AML-193 (cell line): ENCODE measurements at regions not wholly inside any gene's neighbourhood (a gene's known extent, or its start where the extent isn't known, plus 50 kb on each side); places are given as distances from the start of the nearest gene placed in this dataset.

Experiments
- DNase-seq, 2 experiments: peaks; one replicate each; lab custom pipeline; 2025; lab: John Stamatoyannopoulos, UW

- no peak for DNase-seq
Observed at GRCh38 chr12:19018302-19018970, 111.1 kb upstream of the PLEKHA5 start.

- DNase-seq, result no peak
Observed at GRCh38 chr12:19021240-19021639, 108.3 kb upstream of the PLEKHA5 start.

GRCh38 chr12:19021646-19022045 is 107.9 kb upstream of the PLEKHA5 start:
- DNase-seq, result no peak

GRCh38 chr12:19025582-19025981 is 104.0 kb upstream of the PLEKHA5 start:
- no peak for DNase-seq

GRCh38 chr12:19026034-19026433 is 103.5 kb upstream of the PLEKHA5 start:
- DNase-seq, result no peak

GRCh38 chr12:19026614-19027488 is 102.7 kb upstream of the PLEKHA5 start:
- DNase-seq, result no peak

- no peak for DNase-seq
Observed at GRCh38 chr12:19030180-19030579, 99.4 kb upstream of the PLEKHA5 start.

GRCh38 chr12:19030603-19031002 is 98.9 kb upstream of the PLEKHA5 start:
- no peak for DNase-seq

- DNase-seq, result no peak
Observed at GRCh38 chr12:19031032-19031431, 98.5 kb upstream of the PLEKHA5 start.

GRCh38 chr12:19032826-19033225 is 96.7 kb upstream of the PLEKHA5 start:
- no peak for DNase-seq

GRCh38 chr12:19033244-19033643 is 96.3 kb upstream of the PLEKHA5 start:
- no peak for DNase-seq

GRCh38 chr12:19034937-19035336 is 94.6 kb upstream of the PLEKHA5 start:
- DNase-seq, result no peak

- no peak for DNase-seq
Observed at GRCh38 chr12:19035536-19035935, 94.0 kb upstream of the PLEKHA5 start.

- no peak for DNase-seq
Observed at GRCh38 chr12:19036673-19037357, 92.7 kb upstream of the PLEKHA5 start.

- no peak for DNase-seq
Observed at GRCh38 chr12:19038209-19038608, 91.3 kb upstream of the PLEKHA5 start.

- no peak for DNase-seq
Observed at GRCh38 chr12:19039515-19039914, 90.0 kb upstream of the PLEKHA5 start.

- DNase-seq, result no peak
Observed at GRCh38 chr12:19042221-19042620, 87.3 kb upstream of the PLEKHA5 start.

GRCh38 chr12:19044430-19044829 is 85.1 kb upstream of the PLEKHA5 start:
- no peak for DNase-seq

- DNase-seq, result no peak
Observed at GRCh38 chr12:19044891-19045290, 84.6 kb upstream of the PLEKHA5 start.

GRCh38 chr12:19045426-19045825 is 84.1 kb upstream of the PLEKHA5 start:
- no peak for DNase-seq

- DNase-seq, result no peak
Observed at GRCh38 chr12:19048943-19049342, 80.6 kb upstream of the PLEKHA5 start.

- DNase-seq, result no peak
Observed at GRCh38 chr12:19052689-19053088, 76.8 kb upstream of the PLEKHA5 start.

GRCh38 chr12:19053218-19053617 is 76.3 kb upstream of the PLEKHA5 start:
- no peak for DNase-seq
